ENCODE measurements at regions not wholly inside any gene's neighbourhood (a gene's known extent, or its start where the extent isn't known, plus 50 kb on each side); places are given as distances from the start of the nearest gene placed in this dataset.

DNA sequence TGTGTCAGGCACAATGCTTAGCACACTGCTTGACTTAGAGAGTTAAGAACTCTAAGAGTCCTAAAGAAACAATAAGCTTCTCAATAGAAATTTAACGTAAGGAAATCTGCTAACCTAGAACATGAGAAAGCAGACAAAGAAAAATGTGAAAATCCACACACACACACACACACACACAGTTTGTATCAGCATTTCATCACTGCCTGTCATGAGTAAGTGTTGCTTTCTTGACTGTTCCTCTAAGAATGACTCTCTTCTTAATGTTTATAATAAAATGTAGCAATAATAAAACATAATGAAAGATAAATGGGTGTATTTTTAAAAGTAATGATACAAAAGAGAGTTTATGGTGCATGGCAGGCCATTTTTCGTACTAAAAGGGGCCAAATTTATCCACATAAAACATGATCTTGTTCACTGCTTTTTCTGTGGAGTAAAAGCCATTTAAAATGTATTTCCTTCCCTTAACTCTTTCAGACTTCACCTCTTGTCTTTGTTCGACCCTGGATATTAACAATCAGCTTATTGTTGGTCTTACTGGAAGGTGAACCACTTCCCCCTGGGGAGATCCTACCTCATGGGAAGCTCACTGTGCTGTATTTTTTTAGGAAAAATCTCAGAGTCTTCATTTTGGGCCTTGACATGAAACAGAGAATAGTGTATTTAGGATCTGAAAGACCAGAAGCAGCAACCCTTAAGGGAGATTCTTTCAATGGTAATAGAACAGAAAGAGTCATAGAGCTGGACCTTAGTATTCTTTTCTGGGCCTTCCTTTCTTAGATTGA, 107.3 kb upstream of the ANKRD55 start:
- TF ChIP-seq, protein P1, sequence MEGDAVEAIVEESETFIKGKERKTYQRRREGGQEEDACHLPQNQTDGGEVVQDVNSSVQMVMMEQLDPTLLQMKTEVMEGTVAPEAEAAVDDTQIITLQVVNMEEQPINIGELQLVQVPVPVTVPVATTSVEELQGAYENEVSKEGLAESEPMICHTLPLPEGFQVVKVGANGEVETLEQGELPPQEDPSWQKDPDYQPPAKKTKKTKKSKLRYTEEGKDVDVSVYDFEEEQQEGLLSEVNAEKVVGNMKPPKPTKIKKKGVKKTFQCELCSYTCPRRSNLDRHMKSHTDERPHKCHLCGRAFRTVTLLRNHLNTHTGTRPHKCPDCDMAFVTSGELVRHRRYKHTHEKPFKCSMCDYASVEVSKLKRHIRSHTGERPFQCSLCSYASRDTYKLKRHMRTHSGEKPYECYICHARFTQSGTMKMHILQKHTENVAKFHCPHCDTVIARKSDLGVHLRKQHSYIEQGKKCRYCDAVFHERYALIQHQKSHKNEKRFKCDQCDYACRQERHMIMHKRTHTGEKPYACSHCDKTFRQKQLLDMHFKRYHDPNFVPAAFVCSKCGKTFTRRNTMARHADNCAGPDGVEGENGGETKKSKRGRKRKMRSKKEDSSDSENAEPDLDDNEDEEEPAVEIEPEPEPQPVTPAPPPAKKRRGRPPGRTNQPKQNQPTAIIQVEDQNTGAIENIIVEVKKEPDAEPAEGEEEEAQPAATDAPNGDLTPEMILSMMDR (IDR thresholded peaks at IDR 0.05) = no peak
- TF ChIP-seq POLR2A (IDR thresholded peaks at IDR 0.05) = no peak

All from upper lobe of left lung (tissue), 4 donors.